RWPE2 (cell line): ENCODE measurements at regions not wholly inside any gene's neighbourhood (a gene's known extent, or its start where the extent isn't known, plus 50 kb on each side); places are given as distances from the start of the nearest gene placed in this dataset.

ENCODE experiments used
- ATAC-seq: fragments of 200-7000 bp; cut with Tn5 transposase; 3 replicates; pipeline ENCODE4 v1.9.1; 2021; ENCODE audit warnings: low read depth
- DNase-seq: peaks from one replicate; pipeline ENCODE4 v3.0.0-alpha.2; 2020; ENCODE audit warnings: low spot score
- H3K27ac ChIP-seq: fragments of 450-650 bp; 2 replicates; pipeline ENCODE4 v1.5.1; 2017; ENCODE audit warnings: mild to moderate bottlenecking; ENCODE audit not compliant: poor library complexity, severe bottlenecking
- H3K27me3 ChIP-seq: fragments of 250-450 bp; sonication (Bioruptor Pico); 2 replicates; pipeline ENCODE4 v1.5.1; 2021; ENCODE audit warnings: mild to moderate bottlenecking, moderate library complexity; ENCODE audit not compliant: insufficient read depth, poor library complexity, severe bottlenecking
- H3K36me3 ChIP-seq: fragments of 250-450 bp; sonication (Bioruptor Pico); 2 replicates; pipeline ENCODE4 v1.5.1; 2020; ENCODE audit warnings: low read depth, mild to moderate bottlenecking, moderate library complexity
- H3K4me1 ChIP-seq: fragments of 250-450 bp; sonication (Bioruptor Pico); 2 replicates; pipeline ENCODE4 v1.5.1; 2021; ENCODE audit warnings: mild to moderate bottlenecking, moderate library complexity; ENCODE audit not compliant: insufficient read depth, poor library complexity, severe bottlenecking
- H3K4me3 ChIP-seq: fragments of 250-450 bp; sonication (Bioruptor Pico); 2 replicates; pipeline ENCODE4 v1.5.1; 2021; ENCODE audit warnings: mild to moderate bottlenecking, moderate library complexity; ENCODE audit not compliant: severe bottlenecking
- H3K9me3 ChIP-seq: fragments of 250-450 bp; sonication (Bioruptor Pico); 2 replicates; pipeline ENCODE4 v1.5.1; 2021; ENCODE audit warnings: mild to moderate bottlenecking, moderate library complexity; ENCODE audit not compliant: severe bottlenecking
- TF ChIP-seq, protein P1 (sequence below): fragments of 450-650 bp; IDR thresholded peaks from one replicate; pipeline ENCODE4 v1.5.1; 2017; ENCODE audit warnings: mild to moderate bottlenecking, moderate library complexity; ENCODE audit not compliant: poor library complexity, severe bottlenecking

DNA sequence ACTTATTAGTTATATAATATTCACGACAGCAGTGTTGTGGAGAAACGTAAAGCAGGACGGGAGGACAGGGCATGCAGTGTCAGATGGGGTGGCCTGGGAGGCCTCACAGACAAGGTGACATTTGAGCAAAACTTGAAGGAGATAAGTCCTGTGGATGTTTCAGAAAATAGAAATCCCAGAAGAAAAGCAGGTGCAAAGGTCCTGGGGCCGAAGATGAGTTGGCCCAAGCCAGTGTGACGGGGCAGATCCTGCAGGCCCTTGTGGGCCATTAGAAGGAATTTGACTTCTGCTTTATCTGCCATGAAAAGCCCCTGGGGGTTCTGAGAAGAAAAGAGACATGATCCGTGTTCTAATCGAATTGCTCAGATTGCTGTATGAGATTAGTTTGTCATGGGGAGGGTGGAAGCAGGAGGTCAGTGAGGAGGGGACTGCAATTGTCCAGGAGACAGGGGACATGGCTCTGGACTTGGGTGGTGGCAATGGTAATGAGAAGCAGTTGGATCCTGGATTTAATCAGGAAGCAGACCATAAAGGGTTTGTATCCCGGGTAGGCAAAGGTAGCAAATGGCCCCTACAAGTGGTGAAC is 437.4 kb upstream of the SULF2 start:
- Histone ChIP-seq H3K36me3 (no peaks in the 10 kb centered on the region), H3K4me3 (no peak overlapping the region), H3K27me3 (no peaks in the 10 kb centered on the region), H3K9me3 (no peaks in the 10 kb centered on the region), H3K27ac (no peak overlapping the region), H3K4me1 (no peaks in the 10 kb centered on the region)
- no peak for ATAC-seq
- TF ChIP-seq, protein P1, sequence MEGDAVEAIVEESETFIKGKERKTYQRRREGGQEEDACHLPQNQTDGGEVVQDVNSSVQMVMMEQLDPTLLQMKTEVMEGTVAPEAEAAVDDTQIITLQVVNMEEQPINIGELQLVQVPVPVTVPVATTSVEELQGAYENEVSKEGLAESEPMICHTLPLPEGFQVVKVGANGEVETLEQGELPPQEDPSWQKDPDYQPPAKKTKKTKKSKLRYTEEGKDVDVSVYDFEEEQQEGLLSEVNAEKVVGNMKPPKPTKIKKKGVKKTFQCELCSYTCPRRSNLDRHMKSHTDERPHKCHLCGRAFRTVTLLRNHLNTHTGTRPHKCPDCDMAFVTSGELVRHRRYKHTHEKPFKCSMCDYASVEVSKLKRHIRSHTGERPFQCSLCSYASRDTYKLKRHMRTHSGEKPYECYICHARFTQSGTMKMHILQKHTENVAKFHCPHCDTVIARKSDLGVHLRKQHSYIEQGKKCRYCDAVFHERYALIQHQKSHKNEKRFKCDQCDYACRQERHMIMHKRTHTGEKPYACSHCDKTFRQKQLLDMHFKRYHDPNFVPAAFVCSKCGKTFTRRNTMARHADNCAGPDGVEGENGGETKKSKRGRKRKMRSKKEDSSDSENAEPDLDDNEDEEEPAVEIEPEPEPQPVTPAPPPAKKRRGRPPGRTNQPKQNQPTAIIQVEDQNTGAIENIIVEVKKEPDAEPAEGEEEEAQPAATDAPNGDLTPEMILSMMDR, result no peak
- DNase-seq, result no peak

DNA sequence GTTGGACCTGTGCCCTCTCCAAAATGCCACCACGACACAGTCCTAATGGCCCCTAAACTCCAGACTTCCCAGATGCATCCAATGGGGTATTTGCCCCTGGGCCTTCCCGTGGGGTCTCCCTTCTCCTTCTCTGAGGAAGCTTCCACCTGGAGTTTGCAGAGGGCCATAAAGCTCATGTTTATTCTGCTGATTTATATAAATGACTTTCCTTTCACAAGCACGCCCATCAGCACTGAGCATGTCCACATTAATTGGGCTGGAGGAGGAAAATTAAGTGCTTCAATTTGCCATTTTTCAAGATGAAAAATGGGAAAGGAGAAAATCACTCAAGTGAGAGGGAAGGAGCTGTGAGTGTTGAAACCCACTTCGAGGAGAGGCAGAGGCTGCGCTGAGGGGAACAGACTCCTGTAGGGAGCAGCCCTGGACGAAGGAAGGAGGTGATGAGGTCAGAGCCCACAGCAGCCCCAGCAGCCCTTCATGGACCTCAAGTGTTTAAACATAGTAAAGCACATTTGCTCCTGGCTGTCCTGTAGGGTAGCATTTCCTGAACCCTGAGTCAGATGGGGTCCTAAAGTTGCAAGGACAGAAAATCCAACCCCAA is 434.9 kb upstream of the SULF2 start:
- TF ChIP-seq, protein P1, result no peak
- no peaks in the 10 kb centered on the region for H3K4me1 ChIP-seq
- ATAC-seq (no peak), DNase-seq (no peak)
- H3K27me3 ChIP-seq, result no peaks in the 10 kb centered on the region
- no peaks in the 10 kb centered on the region for H3K9me3 ChIP-seq
- H3K27ac ChIP-seq, result no peak overlapping the region
- no peak overlapping the region for H3K4me3 ChIP-seq
- H3K36me3 ChIP-seq, result no peaks in the 10 kb centered on the region

DNA sequence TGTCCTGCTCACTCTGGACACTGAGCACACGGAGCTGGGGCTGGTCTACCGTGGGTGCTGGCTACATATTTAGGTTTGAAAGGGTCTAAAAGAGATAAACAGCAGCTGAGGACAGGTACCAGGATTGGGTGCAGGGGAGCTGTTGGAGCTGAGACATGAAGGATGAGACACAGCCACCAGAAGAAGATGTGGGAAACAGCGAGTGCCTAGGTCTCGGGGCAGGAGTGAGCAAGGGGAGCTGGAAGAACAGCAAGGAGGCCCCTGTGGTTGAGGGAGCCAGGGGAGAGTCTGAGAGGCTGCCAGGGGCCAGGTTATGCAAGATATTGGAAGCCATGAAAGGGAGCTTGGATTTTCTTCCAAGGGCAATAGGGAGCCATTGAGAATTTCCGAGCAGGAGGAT is 434.0 kb upstream of the SULF2 start:
- no peak overlapping the region for H3K27ac ChIP-seq
- H3K27me3 ChIP-seq, result no peaks in the 10 kb centered on the region
- no peak overlapping the region for H3K4me3 ChIP-seq
- H3K4me1 ChIP-seq, result no peaks in the 10 kb centered on the region
- no peaks in the 10 kb centered on the region for H3K9me3 ChIP-seq
- H3K36me3 ChIP-seq, result no peaks in the 10 kb centered on the region
- no peak for ATAC-seq
- TF ChIP-seq, protein P1, result no peak
- DNase-seq, result no peak

DNA sequence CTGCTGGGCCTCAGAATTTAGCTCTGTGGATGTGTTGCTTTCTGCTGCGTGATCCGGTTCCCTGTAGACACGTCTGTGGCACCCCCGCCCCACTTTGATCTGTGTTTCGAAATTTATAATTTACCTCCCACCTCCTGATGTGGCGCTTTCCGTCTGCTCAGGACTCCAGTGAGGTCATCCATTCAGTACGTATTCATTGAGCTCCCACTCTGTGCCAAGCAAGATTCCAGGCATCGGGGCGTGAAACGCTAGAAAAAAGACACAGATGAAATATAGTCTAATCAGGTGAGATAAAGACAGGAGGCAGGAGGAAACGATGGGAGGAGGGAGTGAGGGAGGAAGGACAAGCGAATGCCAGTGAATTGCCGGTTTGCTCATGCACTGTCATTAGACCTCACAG is 431.9 kb upstream of the SULF2 start:
- no peak for ATAC-seq
- DNase-seq, result no peak
- no peaks in the 10 kb centered on the region for H3K36me3 ChIP-seq
- peaks cover 3% of the 10 kb centered on the region for H3K4me1 ChIP-seq
- TF ChIP-seq, protein P1, result no peak
- no peak overlapping the region for H3K4me3 ChIP-seq
- no peaks in the 10 kb centered on the region for H3K27me3 ChIP-seq
- no peaks in the 10 kb centered on the region for H3K9me3 ChIP-seq
- no peak overlapping the region for H3K27ac ChIP-seq

DNA sequence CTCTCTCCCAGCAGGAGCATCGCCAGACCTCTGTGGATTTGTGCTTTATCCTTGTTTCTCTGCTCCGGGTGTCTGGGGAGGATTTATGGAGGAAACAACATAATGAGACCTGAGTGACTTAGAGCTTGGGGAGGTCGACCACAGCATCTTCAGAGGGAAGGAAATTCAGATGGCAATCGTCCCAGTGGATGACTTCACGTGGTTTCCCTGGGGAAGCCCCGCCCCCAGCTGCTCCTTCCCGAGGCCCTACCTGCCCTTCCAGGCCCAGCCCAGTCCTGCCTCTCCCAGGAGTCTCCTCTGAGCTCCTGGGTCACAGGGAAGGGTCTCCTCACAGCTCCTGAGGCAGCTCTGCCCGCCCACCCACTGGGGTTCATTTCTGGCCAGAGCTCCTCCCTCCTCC is 430.3 kb upstream of the SULF2 start:
- peaks cover 3% of the 10 kb centered on the region for H3K4me1 ChIP-seq
- H3K27ac ChIP-seq, result no peak overlapping the region
- no peaks in the 10 kb centered on the region for H3K36me3 ChIP-seq

More for the DNA sequence above, 430.3 kb upstream of the SULF2 start:
- DNase-seq (no peak), ATAC-seq (peak; percentile 56)
- Histone ChIP-seq H3K4me3 (no peak overlapping the region), H3K9me3 (no peaks in the 10 kb centered on the region), H3K27me3 (no peaks in the 10 kb centered on the region)
- TF ChIP-seq, protein P1, result no peak
